ENCODE measurements at regions not wholly inside any gene's neighbourhood (a gene's known extent, or its start where the extent isn't known, plus 50 kb on each side); places are given as distances from the start of the nearest gene placed in this dataset.

DNA sequence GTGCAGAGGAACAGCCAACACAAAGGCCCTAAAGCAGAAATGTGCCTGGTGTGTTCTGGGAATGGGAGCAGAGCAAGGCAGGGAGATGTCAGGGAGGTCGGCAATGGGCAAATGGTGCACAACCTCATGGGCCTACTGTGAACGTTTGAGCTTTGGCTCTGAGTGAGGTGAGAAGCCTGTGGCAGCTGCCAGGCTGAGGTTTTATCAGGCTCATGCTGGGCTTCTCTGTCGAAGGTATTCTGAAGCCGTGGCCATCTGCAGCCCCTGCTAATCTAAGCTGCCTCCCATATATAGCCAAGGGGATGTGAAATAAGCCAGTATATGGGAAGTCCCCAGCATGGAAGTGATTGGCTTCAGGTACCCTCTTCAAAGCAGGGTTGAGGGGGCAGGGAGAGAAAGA is 193.3 kb downstream of the SLC4A3 start:
- TF ChIP-seq TARDBP (IDR thresholded peaks at IDR 0.05) (no peak), ZNF324 (CRISPR knock-in tag; IDR thresholded peaks at IDR 0.05) (no peak), ZNF3 (CRISPR knock-in tag; IDR thresholded peaks at IDR 0.05) (no peak), SETDB1 (IDR thresholded peaks at IDR 0.05; ENCODE audit: low read length) (no peak)
- TF ChIP-seq, protein P1, sequence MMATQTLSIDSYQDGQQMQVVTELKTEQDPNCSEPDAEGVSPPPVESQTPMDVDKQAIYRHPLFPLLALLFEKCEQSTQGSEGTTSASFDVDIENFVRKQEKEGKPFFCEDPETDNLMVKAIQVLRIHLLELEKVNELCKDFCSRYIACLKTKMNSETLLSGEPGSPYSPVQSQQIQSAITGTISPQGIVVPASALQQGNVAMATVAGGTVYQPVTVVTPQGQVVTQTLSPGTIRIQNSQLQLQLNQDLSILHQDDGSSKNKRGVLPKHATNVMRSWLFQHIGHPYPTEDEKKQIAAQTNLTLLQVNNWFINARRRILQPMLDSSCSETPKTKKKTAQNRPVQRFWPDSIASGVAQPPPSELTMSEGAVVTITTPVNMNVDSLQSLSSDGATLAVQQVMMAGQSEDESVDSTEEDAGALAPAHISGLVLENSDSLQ (IDR thresholded peaks at IDR 0.05) = no peak
- TF ChIP-seq, protein P2, sequence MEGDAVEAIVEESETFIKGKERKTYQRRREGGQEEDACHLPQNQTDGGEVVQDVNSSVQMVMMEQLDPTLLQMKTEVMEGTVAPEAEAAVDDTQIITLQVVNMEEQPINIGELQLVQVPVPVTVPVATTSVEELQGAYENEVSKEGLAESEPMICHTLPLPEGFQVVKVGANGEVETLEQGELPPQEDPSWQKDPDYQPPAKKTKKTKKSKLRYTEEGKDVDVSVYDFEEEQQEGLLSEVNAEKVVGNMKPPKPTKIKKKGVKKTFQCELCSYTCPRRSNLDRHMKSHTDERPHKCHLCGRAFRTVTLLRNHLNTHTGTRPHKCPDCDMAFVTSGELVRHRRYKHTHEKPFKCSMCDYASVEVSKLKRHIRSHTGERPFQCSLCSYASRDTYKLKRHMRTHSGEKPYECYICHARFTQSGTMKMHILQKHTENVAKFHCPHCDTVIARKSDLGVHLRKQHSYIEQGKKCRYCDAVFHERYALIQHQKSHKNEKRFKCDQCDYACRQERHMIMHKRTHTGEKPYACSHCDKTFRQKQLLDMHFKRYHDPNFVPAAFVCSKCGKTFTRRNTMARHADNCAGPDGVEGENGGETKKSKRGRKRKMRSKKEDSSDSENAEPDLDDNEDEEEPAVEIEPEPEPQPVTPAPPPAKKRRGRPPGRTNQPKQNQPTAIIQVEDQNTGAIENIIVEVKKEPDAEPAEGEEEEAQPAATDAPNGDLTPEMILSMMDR (IDR thresholded peaks at IDR 0.05 in 2 of 3, conservative IDR thresholded peaks at IDR 0.05 in 1 of 3; ENCODE audit: insufficient read depth in 2 of 3, low read depth in 1 of 3, low read length in 3 of 3) = no peak

Measured in K562 (cell line).